PC-9 (cell line): ENCODE measurements at regions not wholly inside any gene's neighbourhood (a gene's known extent, or its start where the extent isn't known, plus 50 kb on each side); places are given as distances from the start of the nearest gene placed in this dataset.

Source experiments
- EZH2 ChIP-seq: fragments of 200-600 bp; sonication (generic); IDR thresholded peaks from 2 replicates; pipeline ENCODE4 v1.8.0; 2017; ENCODE audit warnings: antibody characterized with exemption, low read depth
- TF ChIP-seq, protein P1 (sequence below): fragments of 200-600 bp; sonication (generic); conservative IDR thresholded peaks from 2 replicates; pipeline ENCODE4 v1.6.1; 2017; ENCODE audit warnings: mixed run types, antibody characterized with exemption, mild to moderate bottlenecking, moderate library complexity

DNA sequence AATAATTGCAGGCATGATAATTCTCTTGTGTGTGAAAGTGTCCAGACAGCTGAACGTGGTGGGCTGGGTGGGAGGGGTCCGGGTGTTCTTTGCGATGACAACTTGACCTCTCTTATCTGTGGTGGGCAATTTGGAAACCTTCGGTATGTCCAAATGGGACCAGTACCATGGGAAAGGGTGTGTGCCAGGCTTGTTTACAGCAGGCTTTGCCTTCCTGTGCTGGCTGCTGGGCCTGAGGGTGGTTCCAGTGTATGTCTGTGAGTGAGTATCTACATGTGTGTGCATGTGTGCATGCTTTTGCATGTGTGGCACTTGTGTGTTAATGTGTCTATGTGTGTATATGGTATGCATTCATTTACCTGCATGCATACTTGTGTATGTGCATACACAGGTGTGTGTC lies 166.4 kb downstream of the GADD45G start:
- TF ChIP-seq, protein P1, sequence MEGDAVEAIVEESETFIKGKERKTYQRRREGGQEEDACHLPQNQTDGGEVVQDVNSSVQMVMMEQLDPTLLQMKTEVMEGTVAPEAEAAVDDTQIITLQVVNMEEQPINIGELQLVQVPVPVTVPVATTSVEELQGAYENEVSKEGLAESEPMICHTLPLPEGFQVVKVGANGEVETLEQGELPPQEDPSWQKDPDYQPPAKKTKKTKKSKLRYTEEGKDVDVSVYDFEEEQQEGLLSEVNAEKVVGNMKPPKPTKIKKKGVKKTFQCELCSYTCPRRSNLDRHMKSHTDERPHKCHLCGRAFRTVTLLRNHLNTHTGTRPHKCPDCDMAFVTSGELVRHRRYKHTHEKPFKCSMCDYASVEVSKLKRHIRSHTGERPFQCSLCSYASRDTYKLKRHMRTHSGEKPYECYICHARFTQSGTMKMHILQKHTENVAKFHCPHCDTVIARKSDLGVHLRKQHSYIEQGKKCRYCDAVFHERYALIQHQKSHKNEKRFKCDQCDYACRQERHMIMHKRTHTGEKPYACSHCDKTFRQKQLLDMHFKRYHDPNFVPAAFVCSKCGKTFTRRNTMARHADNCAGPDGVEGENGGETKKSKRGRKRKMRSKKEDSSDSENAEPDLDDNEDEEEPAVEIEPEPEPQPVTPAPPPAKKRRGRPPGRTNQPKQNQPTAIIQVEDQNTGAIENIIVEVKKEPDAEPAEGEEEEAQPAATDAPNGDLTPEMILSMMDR, result no peak
- TF ChIP-seq EZH2, result no peak
